Smooth muscle cell (in vitro differentiated cells): ENCODE measurements at regions not wholly inside any gene's neighbourhood (a gene's known extent, or its start where the extent isn't known, plus 50 kb on each side); places are given as distances from the start of the nearest gene placed in this dataset.

Experiments
- DNase-seq: peaks from one replicate; lab custom pipeline; 2025; ENCODE audit not compliant: unreplicated experiment; lab: John Stamatoyannopoulos, UW
- H2AFZ ChIP-seq: fragments of 200-600 bp; sonication (generic); 2 replicates; pipeline ENCODE4 v1.6.0; 2016; ENCODE audit warnings: antibody characterized with exemption, low read depth, mild to moderate bottlenecking
- H3F3A ChIP-seq: fragments of 200-600 bp; sonication (generic); 2 replicates; pipeline ENCODE4 v1.6.0; 2017; ENCODE audit warnings: antibody characterized with exemption, low read depth
- H3K27ac ChIP-seq: fragments of 200-600 bp; sonication (generic); 2 replicates; pipeline ENCODE4 v1.5.1; 2016; ENCODE audit warnings: low read depth, mild to moderate bottlenecking
- H3K27me3 ChIP-seq: fragments of 200-600 bp; sonication (generic); 2 replicates; pipeline ENCODE4 v1.6.1; 2016; ENCODE audit warnings: low read depth, mild to moderate bottlenecking
- H3K36me3 ChIP-seq: fragments of 200-600 bp; sonication (generic); 2 replicates; pipeline ENCODE4 v1.5.1; 2016; ENCODE audit warnings: low read depth
- H3K4me1 ChIP-seq: fragments of 200-600 bp; sonication (generic); 2 replicates; pipeline ENCODE4 v1.5.1; 2016; ENCODE audit warnings: low read depth
- H3K4me2 ChIP-seq: fragments of 200-600 bp; sonication (generic); 2 replicates; pipeline ENCODE4 v1.6.0; 2016; ENCODE audit warnings: mild to moderate bottlenecking
- H3K4me3 ChIP-seq: fragments of 200-600 bp; sonication (generic); 2 replicates; pipeline ENCODE4 v1.5.1; 2016; ENCODE audit warnings: mild to moderate bottlenecking
- H3K79me2 ChIP-seq: fragments of 200-600 bp; sonication (generic); 2 replicates; pipeline ENCODE4 v1.6.0; 2016; ENCODE audit warnings: low read depth, mild to moderate bottlenecking
- H3K9ac ChIP-seq: fragments of 200-600 bp; sonication (generic); 2 replicates; pipeline ENCODE4 v1.6.0; 2016; ENCODE audit warnings: low read depth
- H3K9me3 ChIP-seq: fragments of 200-600 bp; sonication (generic); replicated peaks from 2 replicates; pipeline ENCODE4 v1.5.1; 2016; ENCODE audit warnings: low read depth
- H4K20me1 ChIP-seq: fragments of 200-600 bp; sonication (generic); 2 replicates; pipeline ENCODE4 v1.6.0; 2016; ENCODE audit warnings: low read depth
- CTCF ChIP-seq: fragments of 200-600 bp; sonication (generic); IDR thresholded peaks from 2 replicates; pipeline ENCODE4 v1.5.1; 2017; ENCODE audit warnings: borderline replicate concordance, mild to moderate bottlenecking, antibody characterized with exemption; ENCODE audit not compliant: insufficient read depth, poor library complexity, severe bottlenecking
- WGBS: methylation state at CpG from one replicate; pipeline ENCODE4 v1.1.7; 2016; ENCODE audit warnings: low lambda C conversion rate; 5-methylcytosine and 5-hydroxymethylcytosine counted together

- Histone ChIP-seq H3K4me1 (peaks cover 6% of the 10 kb centered on the region), H3F3A (peaks cover 9% of the 10 kb centered on the region), H2AFZ (no peak overlapping the region), H3K79me2 (no peaks in the 10 kb centered on the region), H3K9me3 (no peaks in the 10 kb centered on the region), H3K27ac (no peak overlapping the region), H3K27me3 (no peaks in the 10 kb centered on the region), H3K4me3 (no peak overlapping the region), H4K20me1 (no peaks in the 10 kb centered on the region), H3K36me3 (no peaks in the 10 kb centered on the region), H3K9ac (no peak overlapping the region), H3K4me2 (no peak overlapping the region)
- no peak for TF ChIP-seq CTCF
- 97% methylated on average over 5 of the region's 5 CpGs for WGBS
- DNase-seq = no peak
Measured at GRCh38 chr2:100745604-100746003, 74.3 kb upstream of the NPAS2 start.

- H3K27ac ChIP-seq = peak overlapping the region; percentile 67
- DNase-seq = no peak
Measured at GRCh38 chr2:100747551-100747950, 72.4 kb upstream of the NPAS2 start.

GRCh38 chr2:100747996-100748615 is 71.8 kb upstream of the NPAS2 start:
- 88% methylated on average over 5 of the region's 5 CpGs for WGBS
- Histone ChIP-seq H4K20me1 (no peaks in the 10 kb centered on the region), H3K4me3 (no peak overlapping the region), H2AFZ (no peak overlapping the region), H3K4me1 (peaks cover 6% of the 10 kb centered on the region), H3K9ac (no peak overlapping the region), H3K27ac (peak overlapping the region; percentile 67), H3K27me3 (no peaks in the 10 kb centered on the region), H3K36me3 (no peaks in the 10 kb centered on the region), H3K4me2 (peak overlapping the region; percentile 65), H3K79me2 (no peaks in the 10 kb centered on the region), H3K9me3 (no peaks in the 10 kb centered on the region), H3F3A (peaks cover 3% of the 10 kb centered on the region)
- DNase-seq = no peak
- TF ChIP-seq CTCF = no peak

More at GRCh38 chr2:100747551-100747950, 72.4 kb upstream of the NPAS2 start:
- Histone ChIP-seq H3F3A (peaks cover 4% of the 10 kb centered on the region), H4K20me1 (no peaks in the 10 kb centered on the region), H3K4me2 (peak overlapping the region; percentile 65), H3K4me1 (peaks cover 6% of the 10 kb centered on the region), H3K27me3 (no peaks in the 10 kb centered on the region), H2AFZ (no peak overlapping the region), H3K36me3 (no peaks in the 10 kb centered on the region), H3K79me2 (no peaks in the 10 kb centered on the region), H3K9ac (no peak overlapping the region), H3K4me3 (no peak overlapping the region), H3K9me3 (no peaks in the 10 kb centered on the region)
- WGBS = 30% methylated on average over 2 of the region's 2 CpGs
- TF ChIP-seq CTCF = no peak

- no peaks in the 10 kb centered on the region for H4K20me1 ChIP-seq
- no peak for TF ChIP-seq CTCF
- H3K79me2 ChIP-seq = no peaks in the 10 kb centered on the region
- no peaks in the 10 kb centered on the region for H3K9me3 ChIP-seq
- no peak overlapping the region for H3K27ac ChIP-seq
- H3K4me2 ChIP-seq = no peak overlapping the region
- no peak overlapping the region for H3K4me3 ChIP-seq
- H3K27me3 ChIP-seq = no peaks in the 10 kb centered on the region
- no peak overlapping the region for H3K9ac ChIP-seq
- no peaks in the 10 kb centered on the region for H3K36me3 ChIP-seq
- peaks cover 6% of the 10 kb centered on the region for H3K4me1 ChIP-seq
- no peaks in the 10 kb centered on the region for H3F3A ChIP-seq
- no peak overlapping the region for H2AFZ ChIP-seq
- no peak for DNase-seq
Measured at GRCh38 chr2:100748673-100749072, 71.3 kb upstream of the NPAS2 start.
